ENCODE measurements at regions not wholly inside any gene's neighbourhood (a gene's known extent, or its start where the extent isn't known, plus 50 kb on each side); places are given as distances from the start of the nearest gene placed in this dataset.

- intact Hi-C loops (cut with DNase I), result no loop called here
- no peak for DNase-seq
Observed at GRCh38 chr3:72437661-72438406, 410.4 kb downstream of the SHQ1 start.

- no peak for DNase-seq
Observed at GRCh38 chr3:72436863-72437592, 411.2 kb downstream of the SHQ1 start.

GRCh38 chr3:72434296-72434695 lies 413.9 kb downstream of the SHQ1 start:
- intact Hi-C loops (cut with DNase I), result no loop called here
- no peak for DNase-seq

More at GRCh38 chr3:72436863-72437592, 411.2 kb downstream of the SHQ1 start:
- intact Hi-C loops (cut with DNase I), result no loop called here

- no peak for DNase-seq
- intact Hi-C loops (cut with DNase I), result no loop called here
Observed at GRCh38 chr3:72432246-72432645, 416.0 kb downstream of the SHQ1 start.

GRCh38 chr3:72429589-72430353 lies 418.5 kb downstream of the SHQ1 start:
- no peak for DNase-seq
- intact Hi-C loops (cut with DNase I), result no loop called here

GRCh38 chr3:72428803-72429202 lies 419.4 kb downstream of the SHQ1 start:
- DNase-seq, result no peak
- intact Hi-C loops (cut with DNase I), result no loop called here

GRCh38 chr3:72427624-72428023 lies 420.6 kb downstream of the SHQ1 start:
- intact Hi-C loops (cut with DNase I), result no loop called here

GRCh38 chr3:72426618-72427397 lies 421.4 kb downstream of the SHQ1 start:
- intact Hi-C loops (cut with DNase I), result no loop called here
- no peak for DNase-seq

More at GRCh38 chr3:72427624-72428023, 420.6 kb downstream of the SHQ1 start:
- no peak for DNase-seq

- intact Hi-C loops (cut with DNase I), result no loop called here
- no peak for DNase-seq
Observed at GRCh38 chr3:72423643-72424042, 424.6 kb downstream of the SHQ1 start.

- intact Hi-C loops (cut with DNase I), result no loop called here
Observed at GRCh38 chr3:72421786-72422185, 426.5 kb downstream of the SHQ1 start.

GRCh38 chr3:72421126-72421525 lies 427.1 kb downstream of the SHQ1 start:
- no peak for DNase-seq
- intact Hi-C loops (cut with DNase I), result no loop called here

More at GRCh38 chr3:72421786-72422185, 426.5 kb downstream of the SHQ1 start:
- no peak for DNase-seq

- intact Hi-C loops (cut with DNase I), result no loop called here
- no peak for DNase-seq
Observed at GRCh38 chr3:72418856-72419255, 429.4 kb downstream of the SHQ1 start.

GRCh38 chr3:72418244-72418643 lies 430.0 kb downstream of the SHQ1 start:
- intact Hi-C loops (cut with DNase I), result no loop called here
- no peak for DNase-seq

- no peak for DNase-seq
- intact Hi-C loops (cut with DNase I), result no loop called here
Observed at GRCh38 chr3:72414481-72415016, 433.7 kb downstream of the SHQ1 start.

- DNase-seq, result peak in 11 of 42 donors; percentile 19 to 73 (median 51)
- intact Hi-C loops (cut with DNase I), result no loop called here
Observed at GRCh38 chr3:72413228-72413627, 435.0 kb downstream of the SHQ1 start.

GRCh38 chr3:72412340-72412956 lies 435.8 kb downstream of the SHQ1 start:
- no peak for DNase-seq
- intact Hi-C loops (cut with DNase I), result no loop called here

- intact Hi-C loops (cut with DNase I), result no loop called here
- no peak for DNase-seq
Observed at GRCh38 chr3:72411843-72412242, 436.4 kb downstream of the SHQ1 start.

GRCh38 chr3:72411126-72411525 lies 437.1 kb downstream of the SHQ1 start:
- no peak for DNase-seq
- intact Hi-C loops (cut with DNase I), result no loop called here

All from head of caudate nucleus (tissue), 42 donors.